BLaER1 (cell line): ENCODE measurements at regions not wholly inside any gene's neighbourhood (a gene's known extent, or its start where the extent isn't known, plus 50 kb on each side); places are given as distances from the start of the nearest gene placed in this dataset.
A peak's percentile ranks its signal among the peaks of the same experiment; 100 is the strongest.

Source experiments
- H3K27ac ChIP-seq: shearing (Covaris generic); formaldehyde crosslinking; 2 replicates; pipeline ENCODE4 v1.8.1; 2022
- H3K27me3 ChIP-seq: shearing (Covaris generic); formaldehyde crosslinking; 2 replicates; pipeline ENCODE4 v1.8.1; 2022
- H3K36me3 ChIP-seq: shearing (Covaris generic); formaldehyde crosslinking; 2 replicates; pipeline ENCODE4 v1.8.1; 2022
- H3K4me1 ChIP-seq: shearing (Covaris generic); formaldehyde crosslinking; 2 replicates; pipeline ENCODE4 v1.8.1; 2022
- H3K4me2 ChIP-seq: shearing (Covaris generic); formaldehyde crosslinking; 2 replicates; pipeline ENCODE4 v1.8.1; 2022
- H3K4me3 ChIP-seq: shearing (Covaris generic); formaldehyde crosslinking; 2 replicates; pipeline ENCODE4 v1.8.1; 2022
- H3K9ac ChIP-seq: shearing (Covaris generic); formaldehyde crosslinking; 2 replicates; pipeline ENCODE4 v1.8.1; 2022
- H3K9me3 ChIP-seq: shearing (Covaris generic); formaldehyde crosslinking; 2 replicates; pipeline ENCODE4 v1.8.1; 2022
- H4K20me1 ChIP-seq: shearing (Covaris generic); formaldehyde crosslinking; 2 replicates; pipeline ENCODE4 v1.8.1; 2022
- Cebpa-rat ChIP-seq: shearing (Covaris generic); IDR thresholded peaks from 2 replicates; pipeline ENCODE4 v1.8.1; 2022

GRCh38 chr22:34096770-34097169 lies 176.5 kb upstream of the LARGE1 start:
- H4K20me1 ChIP-seq = no peaks in the 10 kb centered on the region
- H3K27me3 ChIP-seq = no peaks in the 10 kb centered on the region
- TF ChIP-seq Cebpa-rat = no peak
- H3K4me3 ChIP-seq = no peak overlapping the region
- H3K9me3 ChIP-seq = no peaks in the 10 kb centered on the region
- peaks cover 10% of the 10 kb centered on the region for H3K4me1 ChIP-seq
- no peak overlapping the region for H3K27ac ChIP-seq
- H3K36me3 ChIP-seq = no peaks in the 10 kb centered on the region
- H3K4me2 ChIP-seq = no peak overlapping the region
- no peak overlapping the region for H3K9ac ChIP-seq

GRCh38 chr22:34099278-34099677 lies 179.0 kb upstream of the LARGE1 start:
- Histone ChIP-seq H3K4me1 (peaks cover 10% of the 10 kb centered on the region), H3K9ac (no peak overlapping the region), H3K4me2 (peak overlapping the region; percentile 41), H3K4me3 (no peak overlapping the region), H3K9me3 (no peaks in the 10 kb centered on the region), H3K27ac (no peak overlapping the region), H4K20me1 (no peaks in the 10 kb centered on the region), H3K27me3 (no peaks in the 10 kb centered on the region), H3K36me3 (no peaks in the 10 kb centered on the region)
- TF ChIP-seq Cebpa-rat = no peak

DNA sequence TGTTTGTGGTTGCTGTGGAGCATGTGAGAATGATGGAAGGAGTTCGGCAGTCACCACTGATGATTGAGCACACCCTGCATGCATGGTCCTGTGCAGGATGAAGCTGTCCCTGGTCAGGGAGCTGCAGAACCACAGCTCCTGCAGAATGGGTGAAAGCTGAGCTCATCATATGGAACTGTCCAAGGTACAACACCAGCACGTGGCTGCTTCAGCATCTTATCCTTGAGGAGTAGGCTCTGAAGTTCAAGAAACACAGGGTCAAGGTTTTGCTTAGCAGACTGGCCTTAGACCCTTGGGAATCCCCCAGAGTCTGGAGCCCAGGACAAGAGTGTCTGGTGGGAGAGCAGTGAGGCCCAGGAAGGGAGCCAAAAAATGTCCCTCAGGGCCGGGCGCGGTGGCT lies 182.4 kb upstream of the LARGE1 start:
- Histone ChIP-seq H3K9ac (no peak overlapping the region), H3K4me2 (no peak overlapping the region), H4K20me1 (no peaks in the 10 kb centered on the region), H3K4me1 (peaks cover 10% of the 10 kb centered on the region), H3K27me3 (no peaks in the 10 kb centered on the region), H3K9me3 (no peaks in the 10 kb centered on the region), H3K36me3 (no peaks in the 10 kb centered on the region), H3K27ac (no peak overlapping the region), H3K4me3 (no peak overlapping the region)
- TF ChIP-seq Cebpa-rat = no peak

DNA sequence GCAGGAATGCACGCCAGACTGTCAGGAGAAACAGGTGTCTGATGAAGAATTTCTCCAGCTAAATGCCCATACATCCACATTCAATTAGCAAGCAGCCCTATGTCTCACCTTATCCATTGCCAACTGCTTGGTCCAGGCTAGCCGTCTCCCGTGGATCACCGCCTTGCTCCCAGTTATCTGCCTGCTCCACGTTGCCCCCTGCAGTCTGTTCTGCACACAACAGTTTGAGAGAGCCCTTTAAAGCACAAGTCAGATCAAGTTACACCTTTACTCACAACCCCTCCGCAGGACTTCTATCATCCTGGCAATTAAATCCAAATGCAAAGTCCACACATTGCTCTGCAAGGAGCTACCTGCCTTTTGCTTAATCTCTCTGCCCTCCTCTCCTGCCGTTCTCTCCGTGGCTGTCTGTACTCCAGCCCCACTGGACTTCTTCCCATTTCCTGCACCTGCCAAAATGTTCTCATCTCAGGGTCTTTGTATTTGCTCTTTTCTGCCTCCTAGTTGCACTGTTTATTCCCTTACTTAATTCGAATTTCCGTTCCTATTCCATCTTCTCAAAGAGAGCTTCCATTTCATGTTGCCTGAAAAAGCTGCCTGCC lies 185.3 kb upstream of the LARGE1 start:
- Histone ChIP-seq H3K27ac (no peak overlapping the region), H3K4me1 (no peaks in the 10 kb centered on the region), H3K4me3 (no peak overlapping the region), H3K4me2 (no peak overlapping the region), H3K36me3 (no peaks in the 10 kb centered on the region), H3K27me3 (no peaks in the 10 kb centered on the region), H3K9me3 (no peaks in the 10 kb centered on the region), H4K20me1 (no peaks in the 10 kb centered on the region), H3K9ac (no peak overlapping the region)
- TF ChIP-seq Cebpa-rat = no peak

- H3K27ac ChIP-seq = no peak overlapping the region
- no peak overlapping the region for H3K9ac ChIP-seq
- no peak for TF ChIP-seq Cebpa-rat
- no peaks in the 10 kb centered on the region for H3K36me3 ChIP-seq
- no peaks in the 10 kb centered on the region for H3K27me3 ChIP-seq
- H3K4me2 ChIP-seq = no peak overlapping the region
- H3K4me3 ChIP-seq = no peak overlapping the region
- H4K20me1 ChIP-seq = no peaks in the 10 kb centered on the region
- peaks cover 7% of the 10 kb centered on the region for H3K4me1 ChIP-seq
- H3K9me3 ChIP-seq = no peaks in the 10 kb centered on the region
Observed at GRCh38 chr22:34108168-34108567, 187.9 kb upstream of the LARGE1 start.

DNA sequence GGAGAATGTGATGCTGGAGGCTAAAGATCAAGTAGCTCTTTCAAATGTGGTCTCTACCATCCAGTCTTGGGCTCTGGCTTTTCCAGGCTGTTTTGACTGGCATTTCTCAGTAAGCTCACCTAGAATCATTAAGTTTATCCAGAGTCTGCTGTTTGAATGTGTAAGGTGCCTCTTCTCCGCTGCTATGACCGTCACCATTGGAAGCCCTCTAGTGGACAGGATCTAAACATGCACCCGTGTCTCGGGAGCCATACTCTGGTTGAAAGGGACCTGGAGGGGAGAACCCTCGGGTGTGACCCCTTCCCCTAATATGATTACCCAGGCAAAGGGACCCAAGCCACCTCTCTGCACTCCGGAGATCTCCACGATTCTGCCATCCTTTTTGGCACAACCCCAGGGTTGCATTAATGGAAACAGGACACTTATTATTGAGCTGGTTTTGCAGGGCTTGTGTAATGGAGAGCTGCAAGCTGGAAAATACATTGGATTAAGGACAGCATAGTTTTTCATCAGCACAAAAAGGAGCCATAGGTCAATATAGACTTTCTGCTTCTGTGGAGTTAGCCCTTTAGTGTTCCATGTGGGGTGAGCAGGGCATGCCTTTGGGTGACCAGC lies 191.0 kb upstream of the LARGE1 start:
- Histone ChIP-seq H3K9me3 (no peaks in the 10 kb centered on the region), H3K4me1 (peaks cover 11% of the 10 kb centered on the region), H3K27ac (no peak overlapping the region), H3K27me3 (no peaks in the 10 kb centered on the region), H3K36me3 (no peaks in the 10 kb centered on the region), H3K4me2 (no peak overlapping the region), H3K4me3 (no peak overlapping the region), H3K9ac (no peak overlapping the region), H4K20me1 (no peaks in the 10 kb centered on the region)
- TF ChIP-seq Cebpa-rat = no peak

GRCh38 chr22:34113381-34113780 lies 193.1 kb upstream of the LARGE1 start:
- Histone ChIP-seq H3K4me3 (no peak overlapping the region), H3K27ac (no peak overlapping the region), H3K4me1 (peaks cover 11% of the 10 kb centered on the region), H3K9me3 (no peaks in the 10 kb centered on the region), H3K9ac (no peak overlapping the region), H4K20me1 (no peaks in the 10 kb centered on the region), H3K4me2 (peak overlapping the region; percentile 10), H3K27me3 (no peaks in the 10 kb centered on the region), H3K36me3 (no peaks in the 10 kb centered on the region)
- TF ChIP-seq Cebpa-rat = no peak

GRCh38 chr22:34114406-34114805 lies 194.1 kb upstream of the LARGE1 start:
- Histone ChIP-seq H3K27ac (no peak overlapping the region), H3K9ac (no peak overlapping the region), H3K27me3 (no peaks in the 10 kb centered on the region), H3K4me3 (no peak overlapping the region), H4K20me1 (no peaks in the 10 kb centered on the region), H3K4me1 (peaks cover 11% of the 10 kb centered on the region), H3K9me3 (no peaks in the 10 kb centered on the region), H3K36me3 (no peaks in the 10 kb centered on the region), H3K4me2 (no peak overlapping the region)
- TF ChIP-seq Cebpa-rat = no peak

DNA sequence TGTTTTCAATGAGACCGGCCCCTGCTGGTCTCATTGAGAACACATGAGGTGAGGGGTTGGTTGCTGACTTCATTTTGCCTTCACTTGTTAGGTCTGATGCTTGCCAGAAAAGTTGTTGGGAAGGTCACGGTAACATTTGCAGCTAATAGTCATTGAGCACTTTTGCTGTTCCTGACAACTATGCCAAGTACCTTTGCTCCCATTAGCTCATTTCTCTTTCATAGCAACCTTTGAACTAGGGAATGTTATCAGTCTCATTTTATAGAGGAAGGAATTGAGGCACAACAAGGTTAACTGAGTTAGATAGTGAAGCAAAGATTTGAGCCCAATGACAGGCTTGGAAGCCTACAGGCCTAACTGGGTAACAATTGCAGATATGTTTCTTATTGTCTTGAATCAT lies 195.4 kb upstream of the LARGE1 start:
- Histone ChIP-seq H4K20me1 (no peaks in the 10 kb centered on the region), H3K9me3 (no peaks in the 10 kb centered on the region), H3K27me3 (no peaks in the 10 kb centered on the region), H3K9ac (no peak overlapping the region), H3K27ac (no peak overlapping the region), H3K4me2 (no peak overlapping the region), H3K36me3 (no peaks in the 10 kb centered on the region), H3K4me3 (no peak overlapping the region), H3K4me1 (peaks cover 17% of the 10 kb centered on the region)
- no peak for TF ChIP-seq Cebpa-rat

DNA sequence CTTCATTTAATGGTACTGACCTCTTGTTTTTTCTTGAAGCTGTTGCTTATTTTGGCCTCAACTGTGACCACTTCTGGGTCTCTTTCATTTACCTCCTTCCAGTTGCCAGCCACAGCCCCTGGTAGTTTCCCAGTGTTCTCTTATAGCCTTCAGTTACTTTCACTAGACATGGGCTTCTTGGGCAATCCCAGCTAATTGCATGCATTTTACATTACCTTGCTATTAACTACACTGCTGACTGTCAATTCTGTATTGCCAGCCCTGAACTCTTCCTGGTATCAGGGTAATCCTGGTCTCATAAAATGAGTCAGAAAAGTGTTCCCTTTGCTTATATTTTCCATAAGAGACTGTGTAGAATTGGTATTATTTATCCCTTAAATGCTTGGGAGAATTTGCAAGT lies 195.8 kb upstream of the LARGE1 start:
- Histone ChIP-seq H3K4me3 (no peak overlapping the region), H3K4me2 (no peak overlapping the region), H3K9ac (no peak overlapping the region), H3K27ac (no peak overlapping the region), H3K36me3 (no peaks in the 10 kb centered on the region), H3K27me3 (no peaks in the 10 kb centered on the region), H3K9me3 (no peaks in the 10 kb centered on the region), H3K4me1 (peaks cover 17% of the 10 kb centered on the region), H4K20me1 (no peaks in the 10 kb centered on the region)
- no peak for TF ChIP-seq Cebpa-rat

GRCh38 chr22:34122042-34122441 lies 201.8 kb upstream of the LARGE1 start:
- no peak overlapping the region for H3K9ac ChIP-seq
- H4K20me1 ChIP-seq = no peaks in the 10 kb centered on the region
- H3K36me3 ChIP-seq = no peaks in the 10 kb centered on the region
- H3K4me1 ChIP-seq = peaks cover 6% of the 10 kb centered on the region; the same call in 1 of the 2 replicates
- no peaks in the 10 kb centered on the region for H3K27me3 ChIP-seq
- no peaks in the 10 kb centered on the region for H3K9me3 ChIP-seq
- no peak for TF ChIP-seq Cebpa-rat
- H3K27ac ChIP-seq = no peak overlapping the region
- H3K4me2 ChIP-seq = no peak overlapping the region
- no peak overlapping the region for H3K4me3 ChIP-seq
